ENCODE measurements at regions not wholly inside any gene's neighbourhood (a gene's known extent, or its start where the extent isn't known, plus 50 kb on each side); places are given as distances from the start of the nearest gene placed in this dataset.

DNA sequence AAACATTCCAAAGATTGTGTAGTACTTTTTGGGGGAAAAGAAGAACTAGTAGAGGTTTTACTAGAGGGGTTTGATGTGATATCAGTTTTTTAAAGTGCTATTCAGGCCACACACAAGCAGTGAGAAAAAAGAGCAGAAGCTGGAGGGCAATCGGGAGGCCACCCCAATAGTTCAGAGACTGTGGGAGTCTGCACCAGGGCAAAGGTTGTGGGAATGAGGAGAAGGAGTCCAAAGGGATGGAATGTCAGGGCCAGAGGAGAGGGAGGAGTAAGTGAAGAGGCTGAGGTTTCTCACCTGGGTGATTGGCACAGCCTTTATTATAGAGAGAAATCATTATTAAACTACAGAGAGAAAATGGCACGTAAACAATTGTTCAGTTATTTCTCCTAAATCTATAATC is 134.9 kb upstream of the RAD23B start:
- no peak overlapping the region for H3K27ac ChIP-seq
- TF ChIP-seq, protein P1, sequence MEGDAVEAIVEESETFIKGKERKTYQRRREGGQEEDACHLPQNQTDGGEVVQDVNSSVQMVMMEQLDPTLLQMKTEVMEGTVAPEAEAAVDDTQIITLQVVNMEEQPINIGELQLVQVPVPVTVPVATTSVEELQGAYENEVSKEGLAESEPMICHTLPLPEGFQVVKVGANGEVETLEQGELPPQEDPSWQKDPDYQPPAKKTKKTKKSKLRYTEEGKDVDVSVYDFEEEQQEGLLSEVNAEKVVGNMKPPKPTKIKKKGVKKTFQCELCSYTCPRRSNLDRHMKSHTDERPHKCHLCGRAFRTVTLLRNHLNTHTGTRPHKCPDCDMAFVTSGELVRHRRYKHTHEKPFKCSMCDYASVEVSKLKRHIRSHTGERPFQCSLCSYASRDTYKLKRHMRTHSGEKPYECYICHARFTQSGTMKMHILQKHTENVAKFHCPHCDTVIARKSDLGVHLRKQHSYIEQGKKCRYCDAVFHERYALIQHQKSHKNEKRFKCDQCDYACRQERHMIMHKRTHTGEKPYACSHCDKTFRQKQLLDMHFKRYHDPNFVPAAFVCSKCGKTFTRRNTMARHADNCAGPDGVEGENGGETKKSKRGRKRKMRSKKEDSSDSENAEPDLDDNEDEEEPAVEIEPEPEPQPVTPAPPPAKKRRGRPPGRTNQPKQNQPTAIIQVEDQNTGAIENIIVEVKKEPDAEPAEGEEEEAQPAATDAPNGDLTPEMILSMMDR (conservative IDR thresholded peaks at IDR 0.05): no peak

DNA sequence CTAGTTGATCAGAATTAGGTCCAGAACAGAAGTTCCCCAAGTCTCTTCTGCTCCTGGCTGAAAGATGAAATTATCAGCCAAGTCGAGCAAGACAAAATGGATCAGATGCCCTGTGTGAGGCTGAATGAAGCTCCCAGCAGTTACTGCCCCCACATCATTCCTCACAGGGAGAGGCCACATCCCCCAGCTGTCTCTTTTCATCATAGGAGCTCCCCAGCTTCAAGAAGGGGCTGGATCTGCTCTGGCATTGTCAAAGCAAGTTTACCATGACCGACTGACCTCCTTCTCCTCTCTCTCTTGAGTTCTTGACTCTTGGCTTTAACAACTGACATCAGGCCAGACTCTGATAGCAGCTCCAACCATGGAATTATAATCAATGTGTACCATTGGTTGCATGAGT is 133.3 kb upstream of the RAD23B start:
- TF ChIP-seq, protein P1 (conservative IDR thresholded peaks at IDR 0.05): no peak
- H3K27ac ChIP-seq: no peak overlapping the region

DNA sequence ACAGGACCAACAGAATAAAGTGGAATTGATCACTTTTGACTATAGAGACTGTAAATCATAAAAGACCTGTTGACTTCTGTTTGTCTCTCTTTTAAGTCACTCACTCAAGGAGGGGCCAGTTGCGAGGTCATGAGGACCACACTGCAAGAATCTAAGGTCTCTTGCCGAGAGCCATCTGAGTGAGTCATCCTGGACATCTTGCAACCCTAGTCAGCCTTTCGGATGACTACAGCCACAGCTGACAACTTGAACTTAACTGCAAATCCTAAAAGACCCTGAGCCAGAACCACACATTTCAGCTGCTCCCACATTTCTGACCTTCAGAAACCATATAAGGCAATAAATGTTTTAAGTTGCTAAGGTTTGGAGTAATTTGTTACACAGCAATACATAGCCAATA is 129.7 kb upstream of the RAD23B start:
- no peak overlapping the region for H3K27ac ChIP-seq
- TF ChIP-seq, protein P1 (conservative IDR thresholded peaks at IDR 0.05): no peak

DNA sequence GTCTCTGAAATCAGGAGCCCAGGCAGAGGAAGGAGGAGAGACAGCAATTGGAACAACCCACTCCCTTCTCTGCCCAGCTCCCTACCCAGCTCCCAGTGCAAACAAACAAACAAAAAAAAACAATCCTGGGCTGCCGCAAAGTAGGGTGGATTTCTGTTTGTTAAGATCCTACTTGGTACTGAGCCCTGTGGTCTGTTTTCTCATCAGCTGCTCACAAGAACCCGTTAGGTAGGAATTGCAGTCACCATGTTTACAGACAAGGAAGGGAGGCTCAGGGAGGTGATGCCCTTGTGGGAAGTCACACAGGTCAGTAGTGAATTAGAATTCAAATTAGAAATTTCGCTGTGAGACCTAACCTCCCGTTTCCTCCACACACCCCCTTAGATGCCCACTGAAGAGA is 128.8 kb upstream of the RAD23B start:
- TF ChIP-seq, protein P1 (conservative IDR thresholded peaks at IDR 0.05): no peak
- H3K27ac ChIP-seq: no peak overlapping the region

DNA sequence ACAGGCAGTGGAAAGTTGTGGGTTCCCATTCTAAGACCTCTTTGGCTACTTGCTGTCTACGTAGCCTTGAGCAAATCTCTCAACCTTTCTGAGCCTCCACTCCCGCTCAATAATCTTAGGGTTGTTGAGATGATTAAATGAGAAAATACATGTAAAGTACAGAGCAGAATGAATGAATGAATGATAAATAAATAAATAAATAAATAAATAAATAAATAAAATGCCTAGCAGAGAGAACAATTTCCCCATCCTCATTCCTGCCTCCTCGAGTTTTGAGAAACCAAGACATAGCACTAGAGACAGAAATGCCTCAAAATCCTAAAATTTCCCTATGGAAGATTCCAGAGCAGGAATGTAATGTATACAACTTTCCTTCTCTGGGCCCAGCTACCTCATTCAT is 128.3 kb upstream of the RAD23B start:
- TF ChIP-seq, protein P1 (conservative IDR thresholded peaks at IDR 0.05): no peak
- H3K27ac ChIP-seq: no peak overlapping the region

DNA sequence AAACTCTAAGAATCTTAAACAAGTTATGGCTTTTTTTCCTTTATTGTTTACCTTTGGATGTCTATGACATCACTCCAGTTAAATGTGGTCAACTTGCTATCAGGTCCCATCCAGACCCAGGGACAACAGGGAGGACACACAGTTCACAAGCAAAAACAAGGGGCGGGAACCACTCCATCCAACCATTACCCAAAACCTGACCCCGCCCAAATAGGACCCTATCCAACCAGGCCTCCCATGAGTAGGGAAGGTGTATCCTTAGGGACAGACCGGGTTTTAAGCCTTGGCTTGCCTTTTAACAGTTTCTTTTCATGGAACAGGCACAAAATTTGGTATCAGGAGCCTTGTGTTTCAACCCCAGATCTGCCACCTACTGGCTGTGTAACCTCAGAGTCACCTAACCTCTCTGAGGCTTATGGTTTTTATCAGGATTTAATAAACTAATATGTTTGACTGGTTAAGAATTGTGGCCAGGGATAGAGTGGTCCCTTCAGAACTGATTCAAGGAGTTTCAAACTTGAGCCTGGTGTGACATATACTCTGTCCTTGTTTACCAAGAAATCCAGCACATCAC is 127.7 kb upstream of the RAD23B start:
- TF ChIP-seq, protein P1 (conservative IDR thresholded peaks at IDR 0.05): peak; percentile 23
- no peak overlapping the region for H3K27ac ChIP-seq

DNA sequence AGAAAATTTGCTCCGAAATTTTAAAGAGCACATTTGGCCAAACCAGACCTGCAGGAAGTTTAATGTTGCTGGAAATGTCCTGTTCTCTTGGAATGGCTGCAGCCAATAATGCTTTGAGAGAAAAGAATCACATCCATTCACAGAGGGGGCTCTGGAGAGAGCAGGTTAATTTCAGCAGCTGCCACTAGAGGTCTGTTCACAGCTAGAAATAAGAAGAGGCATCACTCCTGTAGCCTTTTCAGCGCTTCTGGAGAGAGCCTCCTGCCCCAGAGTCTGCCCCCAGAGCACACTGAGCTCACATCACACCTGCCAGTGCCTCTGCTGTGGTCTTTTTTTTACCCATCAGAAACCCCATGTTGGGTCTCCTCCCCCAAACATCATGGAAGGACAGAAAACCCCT is 124.8 kb upstream of the RAD23B start:
- TF ChIP-seq, protein P1 (conservative IDR thresholded peaks at IDR 0.05): peak; percentile 79
- no peak overlapping the region for H3K27ac ChIP-seq

Data from VCaP (cell line).